GF-D8 (cell line): ENCODE measurements at regions not wholly inside any gene's neighbourhood (a gene's known extent, or its start where the extent isn't known, plus 50 kb on each side); places are given as distances from the start of the nearest gene placed in this dataset.
"Not testable (repeated sequence)": the region's sequence is repeated elsewhere in the genome, so short reads cannot be mapped to it uniquely, and the experiment has no call there.

Source experiments
- DNase-seq: peaks from one replicate; lab custom pipeline; 2025; lab: John Stamatoyannopoulos, UW

- no peak for DNase-seq
Observed at GRCh38 chr5:60546207-60546606, 153.8 kb downstream of the DEPDC1B start.

DNA sequence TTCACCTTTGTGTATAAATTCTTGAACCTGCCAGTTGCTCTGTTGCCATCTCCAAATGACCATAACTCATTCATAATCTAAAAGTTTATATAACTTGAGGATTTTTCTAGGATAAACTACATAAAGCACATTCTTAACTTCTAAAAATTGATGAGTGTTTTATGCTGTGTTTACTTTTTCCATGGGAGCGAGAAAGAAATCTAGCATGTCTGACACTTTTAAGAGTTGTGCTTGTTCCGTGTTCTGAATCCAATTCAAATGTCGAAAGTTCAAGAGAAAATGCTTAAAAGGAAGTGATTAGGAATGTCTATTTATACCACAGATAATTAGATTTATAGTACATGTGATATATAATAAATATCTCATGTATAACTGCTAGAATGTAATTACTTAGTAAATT, 154.4 kb downstream of the DEPDC1B start:
- DNase-seq: no peak

- DNase-seq: no peak
Observed at GRCh38 chr5:60544142-60544541, 155.8 kb downstream of the DEPDC1B start.

GRCh38 chr5:60541980-60542379, 158.0 kb downstream of the DEPDC1B start:
- no peak for DNase-seq

DNA sequence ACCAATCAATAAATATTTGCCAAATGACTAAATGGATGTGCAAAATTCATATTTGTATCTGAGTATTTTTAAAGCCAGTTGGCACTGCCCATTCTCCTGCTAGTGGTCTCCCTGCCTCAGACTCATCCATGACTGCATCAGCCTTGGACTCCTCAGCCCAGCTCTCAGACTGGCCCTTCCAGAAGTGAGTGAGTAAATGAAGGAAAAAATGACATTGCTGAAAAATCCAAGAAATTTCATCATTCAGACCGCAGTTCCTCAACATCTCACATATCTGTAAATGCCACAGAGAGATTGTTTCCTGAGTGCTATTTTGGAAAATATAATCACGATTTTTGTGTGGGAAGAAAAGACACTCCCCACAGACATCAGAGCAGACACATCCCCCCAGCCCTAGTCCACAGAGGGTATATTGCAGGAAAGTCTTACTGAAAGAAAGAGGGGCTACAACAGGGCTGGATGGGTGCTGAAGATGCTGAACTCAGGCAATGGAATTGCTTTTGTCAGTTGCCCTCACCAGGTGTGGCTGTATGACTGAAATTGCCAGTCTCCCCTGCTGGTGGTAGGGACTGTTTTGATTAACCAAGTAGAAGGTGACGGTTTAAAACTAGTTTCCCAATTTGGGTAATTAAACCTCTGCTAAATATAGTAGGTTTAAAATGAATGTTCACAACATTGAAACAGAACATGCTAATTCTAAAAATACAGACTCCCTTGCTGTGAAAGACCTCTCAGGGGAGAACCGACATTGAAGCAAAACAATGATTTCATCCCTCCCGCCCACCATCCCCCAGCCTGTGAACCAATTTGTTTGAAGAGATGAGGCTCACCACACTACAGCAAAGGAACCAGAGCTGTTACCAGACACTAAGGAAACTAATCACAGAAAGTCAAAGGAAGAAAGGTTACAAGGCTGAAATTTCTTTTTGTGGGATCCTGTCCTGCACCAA, 158.8 kb downstream of the DEPDC1B start:
- DNase-seq: no peak

DNA sequence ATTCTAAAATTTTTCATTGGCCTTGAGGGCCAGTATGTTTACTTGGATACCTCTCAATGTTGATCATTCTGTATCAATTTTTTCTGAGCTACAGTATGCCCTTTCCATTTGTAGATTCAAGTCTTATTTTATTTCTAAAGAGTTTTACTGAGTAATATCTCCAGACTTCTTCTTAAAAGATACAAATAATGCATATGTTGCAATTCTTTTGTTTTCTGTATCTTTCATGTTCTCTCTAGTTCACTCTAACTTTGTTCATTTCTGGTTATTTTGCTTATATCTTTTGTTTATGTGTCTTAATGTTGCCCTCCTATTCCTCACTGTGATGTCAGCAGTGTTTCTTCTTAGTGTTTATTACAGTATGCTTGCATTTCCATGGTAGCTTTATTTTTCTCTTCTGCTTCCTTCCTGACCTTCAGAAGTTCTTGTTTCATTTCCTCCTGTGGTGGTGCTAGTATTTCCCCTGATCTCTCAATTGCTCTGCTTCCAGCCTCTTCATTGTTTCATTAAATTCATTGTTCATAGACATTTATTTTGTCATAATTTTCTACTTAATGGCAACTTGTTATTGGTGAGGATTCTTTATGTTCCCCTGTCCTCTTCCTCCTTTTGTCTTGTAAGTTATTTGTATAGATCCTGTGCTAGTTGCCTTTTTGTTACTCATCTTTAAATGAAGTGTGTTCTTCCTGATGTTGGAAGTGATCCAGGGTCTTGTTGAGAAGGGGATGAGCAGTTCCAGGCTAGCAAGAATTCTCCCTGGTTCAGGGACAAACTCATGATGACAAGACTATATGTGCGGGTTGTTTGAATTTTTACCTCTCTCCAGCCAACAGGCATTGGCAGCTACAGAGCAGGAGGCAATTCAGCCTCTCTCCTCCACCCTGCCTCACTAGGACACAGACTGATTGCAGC, 160.8 kb downstream of the DEPDC1B start:
- DNase-seq: no peak

DNA sequence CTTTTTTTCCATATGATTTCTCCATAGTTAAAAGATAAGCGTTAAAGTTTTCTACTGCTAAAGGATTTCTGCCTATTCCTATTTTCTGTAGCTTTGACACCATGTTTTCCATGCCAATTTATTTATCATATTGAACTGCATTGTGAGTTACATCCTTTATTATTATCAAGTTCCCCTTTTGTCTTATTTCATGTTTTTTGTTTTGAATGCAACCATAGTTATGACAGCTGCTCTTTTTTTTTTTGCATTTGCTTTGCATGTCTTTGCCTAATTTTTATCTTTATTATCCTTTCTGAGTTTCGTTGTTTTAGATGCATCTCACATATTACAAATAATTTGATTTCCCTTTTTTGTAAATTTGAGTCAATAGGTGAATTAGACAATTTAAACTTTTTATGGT, 161.5 kb downstream of the DEPDC1B start:
- DNase-seq: no peak

GRCh38 chr5:60535951-60536350, 164.0 kb downstream of the DEPDC1B start:
- no peak for DNase-seq

GRCh38 chr5:60535198-60535597, 164.8 kb downstream of the DEPDC1B start:
- no peak for DNase-seq

DNA sequence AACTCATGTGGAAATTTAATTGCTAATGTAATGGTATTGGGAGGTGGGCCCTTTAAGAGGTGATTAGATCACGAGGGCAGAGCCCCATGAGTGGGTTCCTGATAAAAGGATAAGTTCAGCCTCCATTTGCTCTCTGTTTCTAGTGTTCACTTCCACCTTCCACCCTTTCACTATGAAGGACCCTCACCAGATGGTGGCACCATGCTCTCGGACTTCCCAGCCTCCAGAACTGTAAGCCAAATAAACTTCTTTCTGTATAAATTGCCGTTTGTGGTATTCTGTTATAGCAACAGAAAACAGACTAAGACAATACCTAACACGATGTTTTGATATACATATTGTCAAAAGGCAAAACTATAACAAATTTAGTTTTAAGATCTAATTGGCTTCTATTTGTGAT, 166.2 kb downstream of the DEPDC1B start:
- no peak for DNase-seq

- DNase-seq: not testable (repeated sequence)
Observed at GRCh38 chr5:60532796-60533195, 167.2 kb downstream of the DEPDC1B start.

GRCh38 chr5:60530144-60530848, 169.7 kb downstream of the DEPDC1B start:
- not testable (repeated sequence) for DNase-seq

- no peak for DNase-seq
Observed at GRCh38 chr5:60529001-60529400, 171.0 kb downstream of the DEPDC1B start.

GRCh38 chr5:60527072-60527471, 172.9 kb downstream of the DEPDC1B start:
- DNase-seq: no peak

GRCh38 chr5:60526336-60526875, 173.6 kb downstream of the DEPDC1B start:
- DNase-seq: no peak

DNA sequence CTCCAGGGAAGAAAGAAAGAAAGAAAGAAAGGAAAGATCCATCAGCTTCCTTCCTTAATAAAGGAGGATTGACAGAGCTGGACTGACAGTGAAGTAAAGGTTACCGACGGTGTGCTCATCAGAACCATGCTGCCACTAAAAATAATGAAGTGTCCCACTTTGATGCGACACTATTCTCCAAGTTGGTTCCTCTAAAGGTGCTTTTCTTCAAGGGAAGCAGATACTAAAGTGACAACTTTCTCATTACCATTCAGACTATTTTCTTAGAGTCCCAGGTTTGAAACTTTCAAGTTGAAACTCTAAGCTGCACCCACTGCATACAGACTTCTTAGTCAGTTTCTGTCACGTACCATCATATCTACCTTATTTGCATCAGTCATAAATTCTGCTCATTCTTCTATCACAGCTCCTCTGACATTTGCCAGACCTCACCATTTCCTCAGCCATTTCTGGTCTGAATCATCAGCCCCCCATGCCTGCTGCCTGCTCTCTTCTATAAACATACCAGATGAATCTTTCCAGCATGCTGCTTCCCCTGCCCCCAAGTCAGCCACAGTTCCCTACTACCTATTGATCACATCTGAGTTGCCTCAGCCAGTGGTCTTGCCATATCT, 177.6 kb downstream of the DEPDC1B start:
- no peak for DNase-seq

DNA sequence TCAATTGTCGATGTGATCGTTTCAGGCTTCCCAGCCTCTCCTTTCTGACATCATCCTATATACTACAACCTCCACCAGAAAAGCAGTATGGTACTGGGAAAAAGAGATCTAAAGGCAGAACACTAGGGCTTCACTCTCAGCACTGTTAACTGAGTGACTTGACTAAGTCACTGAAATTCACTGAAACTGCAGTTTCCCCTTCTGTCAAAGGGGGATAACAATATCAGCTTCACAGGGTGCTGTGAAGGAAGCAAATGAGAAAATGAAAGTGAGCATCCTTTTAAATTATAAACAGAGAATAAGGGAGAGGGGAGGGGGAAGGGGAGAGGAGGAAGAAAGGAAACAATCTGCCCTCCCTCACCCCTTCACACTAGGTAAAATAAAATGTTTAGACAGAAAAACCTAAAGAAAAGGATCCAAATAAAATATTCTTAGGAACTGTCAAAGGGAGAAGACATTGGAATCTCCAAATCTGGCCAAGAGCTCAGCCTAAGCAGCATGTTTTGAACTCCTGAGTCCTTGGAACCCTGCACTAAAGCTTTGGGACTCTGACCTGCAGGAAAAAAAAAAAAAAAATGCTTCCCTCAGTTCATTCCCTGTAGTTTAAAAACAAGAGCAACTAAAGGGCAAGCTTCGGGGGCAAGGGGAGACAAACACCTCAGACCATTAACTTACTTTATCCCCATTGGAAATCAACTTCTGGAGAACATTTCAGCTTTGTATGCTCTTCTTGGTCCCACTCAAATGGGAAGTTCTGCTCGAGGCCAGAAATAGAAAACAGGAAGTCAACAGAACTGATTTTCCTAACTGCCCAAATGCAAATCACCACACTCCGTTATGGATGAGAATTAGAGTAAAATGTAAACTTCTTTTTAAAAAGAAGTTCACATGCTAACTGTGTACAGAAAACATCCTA, 178.3 kb downstream of the DEPDC1B start:
- no peak for DNase-seq

GRCh38 chr5:60520451-60521227, 179.3 kb downstream of the DEPDC1B start:
- DNase-seq: no peak

- no peak for DNase-seq
Observed at GRCh38 chr5:60519372-60519771, 180.6 kb downstream of the DEPDC1B start.

DNA sequence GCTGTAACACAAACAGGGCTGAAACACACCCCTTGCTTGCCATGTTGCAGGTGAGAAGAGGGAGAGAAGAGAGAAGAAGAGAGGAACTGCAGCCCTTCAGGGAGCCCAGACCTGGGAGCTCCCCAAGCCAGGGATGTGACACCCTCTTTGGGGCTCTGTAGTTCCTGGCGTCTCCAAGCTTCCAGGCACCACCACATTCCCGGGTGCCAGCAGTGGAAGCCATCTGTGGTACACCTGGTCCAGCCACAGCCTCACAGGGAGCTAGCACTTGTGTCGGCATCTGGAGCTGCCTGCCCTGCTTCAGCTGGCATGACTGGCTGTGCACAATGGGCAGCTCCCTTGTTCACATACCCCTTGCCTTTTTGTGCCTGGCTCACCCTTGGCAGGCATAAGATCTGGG, 182.1 kb downstream of the DEPDC1B start:
- no peak for DNase-seq
